Hepatocyte (in vitro differentiated cells): ENCODE measurements at regions not wholly inside any gene's neighbourhood (a gene's known extent, or its start where the extent isn't known, plus 50 kb on each side); places are given as distances from the start of the nearest gene placed in this dataset.

Experiments used
- CTCF ChIP-seq: fragments of 200-600 bp; sonication (generic); IDR thresholded peaks from 2 replicates; pipeline ENCODE4 v1.5.1; 2016; ENCODE audit warnings: antibody characterized with exemption, mild to moderate bottlenecking; ENCODE audit not compliant: poor library complexity
- EZH2 ChIP-seq: fragments of 200-600 bp; sonication (generic); IDR thresholded peaks from 2 replicates; pipeline ENCODE4 v1.6.1; 2016; ENCODE audit warnings: antibody characterized with exemption, mild to moderate bottlenecking, borderline replicate concordance
- EZH2phosphoT487 ChIP-seq: fragments of 200-600 bp; sonication (generic); IDR thresholded peaks from one replicate; pipeline ENCODE4 v1.6.1; 2018; ENCODE audit warnings: antibody characterized with exemption, mild to moderate bottlenecking, low read depth, moderate library complexity; ENCODE audit not compliant: unreplicated experiment, severe bottlenecking

DNA sequence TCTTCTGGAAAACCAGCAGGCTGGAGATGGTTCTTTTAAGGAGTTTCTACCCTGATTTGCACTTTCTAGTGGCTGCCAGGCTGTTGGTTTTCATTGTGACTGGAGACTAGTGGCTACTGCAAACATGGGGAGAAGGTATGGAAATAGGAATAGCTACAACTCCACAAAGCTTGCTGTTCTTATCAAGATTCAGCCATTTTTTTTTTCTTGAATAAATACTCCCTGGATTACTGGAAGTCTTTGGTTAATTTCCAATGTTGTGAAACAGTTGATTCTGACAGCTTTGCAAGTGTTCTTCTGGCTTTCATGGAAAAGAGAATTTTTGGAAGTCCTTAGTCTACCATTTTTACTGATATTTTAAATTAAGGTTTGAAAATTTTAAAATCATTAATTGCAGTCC is 277.7 kb downstream of the HS3ST3A1 start:
- TF ChIP-seq CTCF = no peak
- no peak for TF ChIP-seq EZH2
- no peak for TF ChIP-seq EZH2phosphoT487
